Thyroid gland (tissue), 4 donors: ENCODE measurements at regions not wholly inside any gene's neighbourhood (a gene's known extent, or its start where the extent isn't known, plus 50 kb on each side); places are given as distances from the start of the nearest gene placed in this dataset.

ENCODE experiments used
- DNase-seq, 2 donors: peaks; one replicate each; pipeline ENCODE4 v3.0.0-alpha.2; 2019
- H3K27ac ChIP-seq, 3 donors: fragments of 200-600 bp; sonication (generic); 1 replicate in 2 of 3; 2 replicates in 1 of 3; pipeline ENCODE4 v1.5.1; 2016 to 2019; ENCODE audit warnings: mild to moderate bottlenecking in 1 of 3, moderate library complexity in 1 of 3
- H3K27me3 ChIP-seq: fragments of 200-600 bp; sonication (generic); one replicate; pipeline ENCODE4 v1.5.1; 2019
- H3K36me3 ChIP-seq, 2 donors: fragments of 200-600 bp; sonication (generic); one replicate each; pipeline ENCODE4 v1.5.1; 2016 to 2019
- H3K4me1 ChIP-seq, 2 donors: fragments of 200-600 bp; sonication (generic); one replicate each; pipeline ENCODE4 v1.5.1; 2017 to 2019
- H3K4me3 ChIP-seq, 3 donors: fragments of 200-600 bp; sonication (generic); replicated peaks in 1 of 3; 1 replicate in 2 of 3; 2 replicates in 1 of 3; pipeline ENCODE4 v1.5.1; 2016; ENCODE audit warnings: mild to moderate bottlenecking in 1 of 3
- H3K9me3 ChIP-seq: fragments of 200-600 bp; sonication (generic); one replicate; pipeline ENCODE4 v1.5.1; 2017
- CTCF ChIP-seq, 6 experiments: fragments of 200-600 bp in 3 of 6; fragments of 450-650 bp in 3 of 6; sonication (generic) in 3 of 6; IDR thresholded peaks; one replicate each; pipeline ENCODE4 v1.5.1; 2016 to 2019; ENCODE audit warnings: antibody characterized with exemption in 6 of 6, mild to moderate bottlenecking in 2 of 6, inconsistent platforms in 1 of 6, moderate library complexity in 1 of 6
- POLR2A ChIP-seq, 2 donors: fragments of 450-650 bp; IDR thresholded peaks; one replicate each; pipeline ENCODE4 v1.6.1; 2017; ENCODE audit warnings: antibody characterized with exemption in 2 of 2, mild to moderate bottlenecking in 2 of 2, moderate library complexity in 1 of 2
- WGBS, 2 donors: methylation state at CpG; one replicate each; pipeline ENCODE4 v1.1.5; 2017; 5-methylcytosine and 5-hydroxymethylcytosine counted together
- intact Hi-C: fragments of 100-400 bp; cut with DNase I; formaldehyde crosslinking; loops from one replicate; pipeline ENCODE4 v1.15.1; 2023

- DNase-seq: peak in 1 of 2 donors; percentile 8
- TF ChIP-seq CTCF (IDR thresholded peaks at IDR 0.05) (no peak), POLR2A (IDR thresholded peaks at IDR 0.05) (no peak)
- no peaks in the 10 kb centered on the region for H3K36me3 ChIP-seq
- 71 to 85% methylated on average over 7 of the region's 7 CpGs for WGBS, 2 donors
- H3K4me3 ChIP-seq: no peak overlapping the region
- H3K27me3 ChIP-seq: no peaks in the 10 kb centered on the region
- intact Hi-C loops: no loop called here
- H3K4me1 ChIP-seq: peaks cover 0 to 13% of the 10 kb centered on the region in 2 donors
- H3K9me3 ChIP-seq: no peaks in the 10 kb centered on the region
- no peak overlapping the region for H3K27ac ChIP-seq
Observed at GRCh38 chr4:127352220-127353113, 280.3 kb upstream of the INTU start.

- H3K4me3 ChIP-seq: no peak overlapping the region
- no peaks in the 10 kb centered on the region for H3K9me3 ChIP-seq
- no peak for DNase-seq
- no peaks in the 10 kb centered on the region for H3K36me3 ChIP-seq
- H3K4me1 ChIP-seq: peaks cover 0 to 9% of the 10 kb centered on the region in 2 donors
- no peak overlapping the region for H3K27ac ChIP-seq
- H3K27me3 ChIP-seq: no peaks in the 10 kb centered on the region
- WGBS, 2 donors: 77 to 78% methylated on average over 2 of the region's 2 CpGs
- intact Hi-C loops: no loop called here
- no peak for TF ChIP-seq POLR2A (IDR thresholded peaks at IDR 0.05)
- TF ChIP-seq CTCF (IDR thresholded peaks at IDR 0.05): no peak
Observed at GRCh38 chr4:127355743-127356142, 277.0 kb upstream of the INTU start.

GRCh38 chr4:127357765-127358164 lies 275.0 kb upstream of the INTU start:
- no peaks in the 10 kb centered on the region for H3K9me3 ChIP-seq
- no peak overlapping the region for H3K4me3 ChIP-seq
- peaks cover 0 to 6% of the 10 kb centered on the region in 2 donors for H3K4me1 ChIP-seq
- TF ChIP-seq POLR2A (IDR thresholded peaks at IDR 0.05): no peak
- TF ChIP-seq CTCF (IDR thresholded peaks at IDR 0.05): no peak
- no peaks in the 10 kb centered on the region for H3K36me3 ChIP-seq
- intact Hi-C loops: no loop called here
- no peaks in the 10 kb centered on the region for H3K27me3 ChIP-seq
- H3K27ac ChIP-seq: no peak overlapping the region
- no peak for DNase-seq

GRCh38 chr4:127362686-127363085 lies 270.1 kb upstream of the INTU start:
- Histone ChIP-seq H3K27me3 (no peaks in the 10 kb centered on the region), H3K4me3 (no peak overlapping the region), H3K9me3 (no peaks in the 10 kb centered on the region), H3K4me1 (no peaks in the 10 kb centered on the region), H3K27ac (no peak overlapping the region), H3K36me3 (no peaks in the 10 kb centered on the region)
- TF ChIP-seq CTCF (IDR thresholded peaks at IDR 0.05) (no peak), POLR2A (IDR thresholded peaks at IDR 0.05) (no peak)
- intact Hi-C loops: no loop called here
- DNase-seq: no peak

- TF ChIP-seq CTCF (IDR thresholded peaks at IDR 0.05) (no peak), POLR2A (IDR thresholded peaks at IDR 0.05) (no peak)
- Histone ChIP-seq H3K4me3 (no peak overlapping the region), H3K27me3 (no peaks in the 10 kb centered on the region), H3K27ac (no peak overlapping the region), H3K36me3 (no peaks in the 10 kb centered on the region), H3K4me1 (no peaks in the 10 kb centered on the region), H3K9me3 (no peaks in the 10 kb centered on the region)
- intact Hi-C loops: no loop called here
- no peak for DNase-seq
- 79 to 88% methylated on average over 3 of the region's 3 CpGs for WGBS, 2 donors
Observed at GRCh38 chr4:127364397-127364796, 268.4 kb upstream of the INTU start.
